Heart left ventricle (tissue), 16 donors: ENCODE measurements at regions not wholly inside any gene's neighbourhood (a gene's known extent, or its start where the extent isn't known, plus 50 kb on each side); places are given as distances from the start of the nearest gene placed in this dataset.

Source experiments
- ATAC-seq, 4 donors: fragments of 200-7000 bp; cut with Tn5 transposase; one replicate each; pipeline ENCODE4 v1.9.1; 2020 to 2022; ENCODE audit warnings: moderate library complexity in 4 of 4, mild to moderate bottlenecking in 3 of 4, moderate number of reproducible peaks in 1 of 4
- DNase-seq, 5 donors: peaks; one replicate each; pipeline ENCODE4 v3.0.0-alpha.2; 2020
- H3K27ac ChIP-seq, 12 donors: fragments of 200-600 bp; sonication (generic) in 4 of 12; one replicate each; pipeline versions ENCODE4 v1.5.0 to v1.8.0; 2016 to 2022; ENCODE audit warnings: mild to moderate bottlenecking in 2 of 12
- H3K27me3 ChIP-seq, 9 donors: fragments of 200-600 bp; sonication (generic) in 2 of 9; one replicate each; pipeline versions ENCODE4 v1.5.1 to v1.8.0; 2016 to 2022; ENCODE audit warnings: mild to moderate bottlenecking in 3 of 9
- H3K36me3 ChIP-seq, 9 donors: fragments of 200-600 bp; sonication (generic) in 2 of 9; one replicate each; pipeline versions ENCODE4 v1.5.0 to v1.8.0; 2018 to 2022; ENCODE audit warnings: mild to moderate bottlenecking in 2 of 9
- H3K4me1 ChIP-seq, 12 donors: fragments of 200-600 bp; sonication (generic) in 4 of 12; one replicate each; pipeline versions ENCODE4 v1.5.0 to v1.8.0; 2016 to 2022; ENCODE audit warnings: mild to moderate bottlenecking in 3 of 12
- H3K4me3 ChIP-seq, 12 donors: fragments of 200-600 bp; sonication (generic) in 4 of 12; one replicate each; pipeline versions ENCODE4 v1.5.0 to v1.8.0; 2017 to 2022; ENCODE audit warnings: mild to moderate bottlenecking in 9 of 12, moderate library complexity in 4 of 12
- H3K9me3 ChIP-seq, 12 donors: fragments of 200-600 bp; sonication (generic) in 4 of 12; one replicate each; pipeline versions ENCODE4 v1.5.0 to v1.8.0; 2016 to 2022; ENCODE audit warnings: mild to moderate bottlenecking in 1 of 12
- POLR2A ChIP-seq, 2 donors: fragments of 450-650 bp; IDR thresholded peaks; one replicate each; pipeline ENCODE4 v1.6.1; 2017; ENCODE audit warnings: antibody characterized with exemption in 2 of 2, mild to moderate bottlenecking in 2 of 2, moderate library complexity in 2 of 2
- whole genome bisulfite sequencing, 4 donors: extraction: QIAGEN DNeasy Blood & Tissue Kit in 2 of 4; methylation state at CpG; one replicate each; pipeline versions ENCODE4 v1.1.5 to v1.1.7; 2013 to 2018; 5-methylcytosine and 5-hydroxymethylcytosine counted together
- intact Hi-C, 10 donors: fragments of 100-400 bp; cut with DNase I; formaldehyde crosslinking; loops; one replicate each; pipeline versions ENCODE4 v1.11.1 to v1.14.2; 2022
- TF ChIP-seq, protein P1 (sequence below), 12 donors: fragments of 200-600 bp; sonication (generic) in 4 of 12; IDR thresholded peaks; one replicate each; pipeline versions ENCODE4 v1.5.0 to v1.8.0; 2018 to 2022; ENCODE audit warnings: antibody characterized with exemption in 12 of 12, mild to moderate bottlenecking in 5 of 12
- donor health status: ischemic (EF 13 %, LVEDD 7.1; RV severe dilation, severe dysfunction).
- donor health status: healthy with polysubstance abuse.
- donor health status: DM: no; HTN: yes; CAD: no.
- donor health status: DM: no; HTN: no; CAD: no.
- donor health status: ischemic (EF 25% LVEDD 6.9; RV normal size, moderate dysfunction).
- donor health status: ischemic (EF 25% LVEDD 5.7; RV mildly dilated, moderate dysfunction).
- donor health status: healthy.
- donor health status: DM: yes; HTN: yes; CAD: no.
- donor health status: ischemic (EF 35%, LVEDD 5.7; RV mildly dilated, moderate dysfunction).
- donor health status: nonischemic (EF 11% LVEDD 7.7; RV severe dilation, severe dysfunction).
- donor health status: DM: yes; HTN: yes; CAD: no.
- donor health status: PGD.
- donor health status: ischemic (EF 29% LVEDD 5.4; RV normal size, mild dysfunction).
- donor health status: nonischemic (EF 23%, LVEDD 6.1; RV moderate dilation, normal function).

DNA sequence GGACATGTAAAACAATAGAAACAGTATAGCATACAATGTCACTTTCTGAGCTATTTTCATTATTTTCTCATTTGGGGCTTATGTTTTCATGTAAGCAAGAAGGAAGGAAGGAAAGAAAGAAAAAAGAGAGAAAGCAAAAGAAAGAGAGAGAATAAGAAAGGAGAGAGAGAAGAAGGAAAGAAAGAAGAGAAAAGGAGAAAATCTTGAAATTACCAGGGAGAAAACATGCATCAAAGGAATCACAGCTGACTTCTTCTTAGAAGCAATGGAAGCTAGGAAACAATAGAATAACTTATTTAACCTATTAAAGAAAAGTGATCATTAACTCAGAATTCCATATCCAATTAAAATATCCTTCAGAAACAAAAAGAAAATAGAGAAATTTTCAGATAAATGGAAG lies 471.5 kb downstream of the OCA2 start:
- TF ChIP-seq, protein P1, sequence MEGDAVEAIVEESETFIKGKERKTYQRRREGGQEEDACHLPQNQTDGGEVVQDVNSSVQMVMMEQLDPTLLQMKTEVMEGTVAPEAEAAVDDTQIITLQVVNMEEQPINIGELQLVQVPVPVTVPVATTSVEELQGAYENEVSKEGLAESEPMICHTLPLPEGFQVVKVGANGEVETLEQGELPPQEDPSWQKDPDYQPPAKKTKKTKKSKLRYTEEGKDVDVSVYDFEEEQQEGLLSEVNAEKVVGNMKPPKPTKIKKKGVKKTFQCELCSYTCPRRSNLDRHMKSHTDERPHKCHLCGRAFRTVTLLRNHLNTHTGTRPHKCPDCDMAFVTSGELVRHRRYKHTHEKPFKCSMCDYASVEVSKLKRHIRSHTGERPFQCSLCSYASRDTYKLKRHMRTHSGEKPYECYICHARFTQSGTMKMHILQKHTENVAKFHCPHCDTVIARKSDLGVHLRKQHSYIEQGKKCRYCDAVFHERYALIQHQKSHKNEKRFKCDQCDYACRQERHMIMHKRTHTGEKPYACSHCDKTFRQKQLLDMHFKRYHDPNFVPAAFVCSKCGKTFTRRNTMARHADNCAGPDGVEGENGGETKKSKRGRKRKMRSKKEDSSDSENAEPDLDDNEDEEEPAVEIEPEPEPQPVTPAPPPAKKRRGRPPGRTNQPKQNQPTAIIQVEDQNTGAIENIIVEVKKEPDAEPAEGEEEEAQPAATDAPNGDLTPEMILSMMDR (IDR thresholded peaks at IDR 0.05): no peak
- TF ChIP-seq POLR2A (IDR thresholded peaks at IDR 0.05): no peak
- Histone ChIP-seq H3K9me3 (peaks cover 0 to 31% (median 12%) of the 10 kb centered on the region in 12 donors), H3K4me1 (no peaks in the 10 kb centered on the region), H3K27me3 (no peaks in the 10 kb centered on the region), H3K36me3 (no peaks in the 10 kb centered on the region), H3K4me3 (no peak overlapping the region), H3K27ac (no peak overlapping the region)
- intact Hi-C loops: loop anchor here in 3 of 10 donors (10.0 kb wide), 2 partner anchors 57 to 63 kb away; no protein-coding TSS in a partner anchor
- DNase-seq (no peak), ATAC-seq (no peak)

DNA sequence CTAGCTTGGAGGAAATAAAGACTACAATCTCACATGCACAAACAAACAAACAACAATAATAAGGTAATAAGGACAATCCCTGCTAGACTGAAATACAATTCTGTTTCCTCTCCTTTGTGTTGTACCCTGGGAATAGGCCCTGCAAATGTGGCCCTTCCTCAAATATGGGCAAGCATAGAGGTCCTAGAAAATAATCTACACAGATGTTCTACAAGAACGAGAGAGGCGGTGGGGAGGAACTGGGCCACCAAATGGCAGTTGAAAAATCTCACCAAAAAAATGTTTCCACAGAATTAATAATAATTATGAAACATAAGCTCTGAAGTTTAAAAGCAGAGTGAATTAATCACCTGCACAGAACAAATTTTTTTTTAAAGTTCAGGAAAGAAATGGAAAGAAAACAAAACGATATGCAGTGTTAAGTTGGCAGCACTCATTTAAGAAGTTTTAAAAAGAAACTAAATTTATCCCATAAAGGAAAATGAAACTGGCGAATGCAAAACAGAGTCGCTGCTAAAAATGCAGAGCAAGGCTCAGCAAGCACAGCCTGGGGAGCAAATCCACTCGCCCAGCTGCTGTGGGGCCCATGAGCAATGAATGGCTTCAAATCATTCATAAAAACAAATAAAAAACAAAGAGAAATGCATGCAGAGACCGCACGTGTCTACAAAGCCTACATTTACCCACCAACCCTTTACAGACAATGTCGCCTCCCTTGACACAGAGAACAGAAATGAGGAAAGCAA lies 475.4 kb downstream of the OCA2 start:
- H3K27ac ChIP-seq: no peak overlapping the region
- no peak for ATAC-seq
- WGBS, 4 donors: 82 to 85% (median 83%) methylated on average over 9 of the region's 9 CpGs
- H3K4me1 ChIP-seq: no peaks in the 10 kb centered on the region
- peaks cover 0 to 23% (median 12%) of the 10 kb centered on the region in 12 donors for H3K9me3 ChIP-seq
- H3K36me3 ChIP-seq: no peaks in the 10 kb centered on the region
- DNase-seq: no peak
- H3K4me3 ChIP-seq: no peak overlapping the region
- H3K27me3 ChIP-seq: no peaks in the 10 kb centered on the region
- TF ChIP-seq, protein P1 (IDR thresholded peaks at IDR 0.05): no peak
- TF ChIP-seq POLR2A (IDR thresholded peaks at IDR 0.05): no peak
- intact Hi-C loops: loop anchor here in 3 of 10 donors (10.0 kb wide), 2 partner anchors 59 to 61 kb away; no protein-coding TSS in a partner anchor

DNA sequence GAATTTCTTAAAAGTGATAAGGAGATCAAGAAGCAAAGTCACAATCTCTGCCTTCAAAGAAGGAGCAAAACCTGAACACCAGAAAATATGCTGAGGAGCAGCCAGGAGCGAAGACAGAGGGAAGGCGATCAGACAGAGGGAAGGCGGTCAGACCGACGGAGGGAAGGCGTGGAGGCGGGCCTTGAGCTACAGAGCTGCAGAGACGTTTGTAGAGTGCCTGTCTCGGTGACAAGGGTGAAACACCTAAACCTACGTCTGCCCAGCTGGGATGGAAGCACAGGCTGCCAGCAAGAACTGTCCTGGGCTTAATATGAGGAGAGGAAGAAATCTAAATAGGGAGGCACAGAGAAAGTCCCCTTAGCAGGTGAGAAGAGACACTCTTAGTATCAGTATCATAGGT lies 476.0 kb downstream of the OCA2 start:
- DNase-seq (no peak), ATAC-seq (no peak)
- intact Hi-C loops: loop anchor here in 3 of 10 donors (10.0 kb wide), 2 partner anchors 58 to 62 kb away; no protein-coding TSS in a partner anchor
- Histone ChIP-seq H3K4me1 (no peaks in the 10 kb centered on the region), H3K36me3 (no peaks in the 10 kb centered on the region), H3K27me3 (no peaks in the 10 kb centered on the region), H3K9me3 (peaks cover 0 to 17% (median 9%) of the 10 kb centered on the region in 12 donors), H3K4me3 (no peak overlapping the region), H3K27ac (no peak overlapping the region)
- WGBS, 4 donors: 51 to 53% (median 52%) methylated on average over 10 of the region's 10 CpGs
- TF ChIP-seq, protein P1 (IDR thresholded peaks at IDR 0.05): no peak
- no peak for TF ChIP-seq POLR2A (IDR thresholded peaks at IDR 0.05)

DNA sequence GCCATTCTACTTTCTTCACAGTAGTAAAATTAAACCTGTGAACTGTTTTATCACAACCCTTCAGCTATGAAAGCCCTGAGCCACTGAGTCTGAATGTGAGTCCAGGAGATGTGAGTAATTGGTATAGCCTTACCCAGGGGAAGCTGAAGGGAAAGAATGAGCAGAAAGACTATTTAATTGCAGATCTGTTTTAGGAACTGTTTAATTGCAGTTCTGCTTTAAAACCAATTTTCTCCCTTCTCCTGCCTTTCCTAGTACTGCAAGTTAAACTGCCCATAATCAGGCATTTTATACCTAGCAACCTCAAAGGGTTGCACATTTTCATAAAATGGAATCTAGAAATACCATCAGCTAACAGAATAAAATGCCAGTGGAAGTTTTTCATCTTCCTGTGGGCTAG lies 476.7 kb downstream of the OCA2 start:
- ATAC-seq: no peak
- intact Hi-C loops: loop anchor here in 3 of 10 donors (10.0 kb wide), 2 partner anchors 58 to 62 kb away; no protein-coding TSS in a partner anchor
- TF ChIP-seq POLR2A (IDR thresholded peaks at IDR 0.05): no peak
- TF ChIP-seq, protein P1 (IDR thresholded peaks at IDR 0.05): no peak

More for the DNA sequence above, 476.7 kb downstream of the OCA2 start:
- no peak for DNase-seq
- Histone ChIP-seq H3K36me3 (no peaks in the 10 kb centered on the region), H3K9me3 (peaks cover 0 to 10% (median 2%) of the 10 kb centered on the region in 12 donors), H3K4me3 (no peak overlapping the region), H3K27me3 (no peaks in the 10 kb centered on the region), H3K4me1 (no peaks in the 10 kb centered on the region), H3K27ac (no peak overlapping the region)
